GM18909 (cell line): ENCODE measurements at regions not wholly inside any gene's neighbourhood (a gene's known extent, or its start where the extent isn't known, plus 50 kb on each side); places are given as distances from the start of the nearest gene placed in this dataset.
A peak's percentile ranks its signal among the peaks of the same experiment; 100 is the strongest.

Source experiments
- ATAC-seq: cut with Tn5 transposase; IDR thresholded peaks from one replicate; pipeline ENCODE4 v1.9.1; 2021; ENCODE audit warnings: mild to moderate bottlenecking; ENCODE audit not compliant: unreplicated experiment, poor library complexity

DNA sequence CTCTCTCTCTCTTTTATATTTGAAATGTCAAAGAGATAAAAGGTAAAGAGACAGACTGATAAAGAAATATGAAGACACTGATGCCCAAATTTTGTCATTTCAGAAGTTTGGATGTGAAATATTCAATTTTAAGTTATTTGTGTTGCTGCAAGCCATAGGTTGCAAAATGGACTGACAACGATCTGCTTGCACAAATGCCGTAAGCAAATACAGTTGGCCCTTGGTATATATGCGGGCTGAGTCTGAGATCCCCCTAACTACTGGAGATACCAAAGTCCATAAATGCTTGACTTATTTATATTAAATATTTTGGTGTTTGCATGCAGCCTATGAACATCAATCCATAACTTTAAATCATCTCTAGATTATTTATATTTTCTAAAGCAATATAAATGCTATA lies 1459.1 kb upstream of the ALCAM start:
- ATAC-seq: no peak

DNA sequence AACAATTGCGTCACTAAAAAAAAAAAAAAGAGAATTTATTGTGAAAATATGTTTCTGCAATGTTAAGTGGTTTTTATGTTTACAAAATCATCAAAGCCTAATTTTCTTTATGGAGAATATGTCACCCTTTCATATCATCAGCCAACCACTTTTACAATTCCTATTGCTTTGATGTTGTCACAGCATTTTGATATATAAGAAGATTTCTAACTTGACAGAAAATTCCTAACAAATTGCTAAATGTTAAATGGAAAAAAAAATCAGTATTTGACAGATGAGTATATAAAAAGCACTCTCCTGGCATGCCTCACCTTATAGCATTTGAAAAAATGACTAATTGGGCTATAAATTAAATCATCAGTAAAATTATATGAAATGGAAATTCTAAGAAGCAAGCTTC lies 1457.3 kb upstream of the ALCAM start:
- ATAC-seq: no peak

DNA sequence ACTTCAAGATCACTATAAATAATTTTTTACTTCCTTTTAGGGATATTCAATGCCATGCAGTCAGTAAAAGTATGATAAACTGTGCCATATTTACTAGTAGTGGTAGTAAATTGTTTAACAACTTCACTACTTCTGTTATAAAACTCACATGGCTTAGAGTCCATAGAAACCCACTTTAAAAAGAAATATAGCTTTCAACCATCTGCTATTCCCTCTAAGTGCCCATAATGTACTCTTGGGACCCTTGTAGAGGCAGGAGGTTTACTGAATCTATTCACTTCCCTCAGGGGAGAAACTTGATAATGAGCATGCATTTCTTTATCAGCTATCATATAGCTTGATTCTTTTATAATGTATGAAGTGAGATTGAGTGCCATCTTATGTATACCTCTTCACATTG lies 1448.4 kb upstream of the ALCAM start:
- no peak for ATAC-seq

DNA sequence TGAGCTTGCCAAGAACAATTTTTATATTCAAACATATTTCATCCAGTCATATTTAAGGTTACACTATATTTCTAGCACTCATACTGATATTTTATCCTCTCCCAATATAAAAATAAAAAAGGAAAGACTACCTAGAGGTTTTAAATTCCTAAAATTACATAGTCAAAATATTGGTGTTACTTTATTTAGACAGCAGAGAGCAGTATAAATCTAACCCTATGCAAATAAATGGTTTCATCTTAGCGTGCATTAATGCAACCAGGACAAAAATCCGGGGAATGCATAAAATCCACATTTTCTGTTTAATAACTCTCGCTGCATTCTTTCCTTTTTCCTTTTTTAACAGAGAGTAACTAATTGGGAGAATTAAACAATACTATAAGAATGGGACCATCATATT lies 1447.4 kb upstream of the ALCAM start:
- no peak for ATAC-seq

DNA sequence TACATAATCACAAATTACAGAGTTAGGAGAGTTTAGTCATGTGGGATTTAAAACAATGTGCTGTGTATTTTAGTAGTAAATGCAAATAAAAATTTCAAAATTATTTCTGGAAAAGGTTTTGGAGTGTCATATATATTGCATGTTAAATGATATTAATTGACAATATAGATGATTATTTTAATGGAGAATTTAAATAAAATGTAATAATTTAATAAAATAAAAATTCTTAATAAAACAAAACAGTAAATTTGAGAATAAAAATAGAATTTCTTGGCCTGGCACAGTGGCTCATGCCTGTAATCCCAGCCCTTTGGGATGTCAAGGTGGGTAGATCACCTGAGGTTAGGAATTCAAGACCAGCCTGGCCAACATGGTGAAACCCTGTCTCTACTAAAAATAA lies 1442.8 kb upstream of the ALCAM start:
- no peak for ATAC-seq

DNA sequence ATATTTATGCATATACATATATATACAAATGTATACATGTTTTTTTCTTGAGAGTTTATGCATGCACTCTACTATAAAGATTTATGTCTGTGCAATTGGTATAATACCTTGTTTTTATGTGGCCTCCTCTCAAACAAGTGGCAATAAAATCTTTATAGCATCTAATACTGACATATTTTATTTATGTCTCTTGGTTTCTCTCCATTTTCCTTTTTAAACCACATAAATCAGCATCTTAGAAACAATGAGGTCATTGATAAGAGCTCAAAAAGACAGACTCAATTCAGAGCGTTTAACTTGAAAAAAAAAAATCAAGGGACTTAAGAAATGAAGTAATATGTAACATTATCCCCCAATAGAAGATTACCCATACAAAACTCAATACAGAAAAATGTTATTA lies 1442.2 kb upstream of the ALCAM start:
- ATAC-seq: no peak

DNA sequence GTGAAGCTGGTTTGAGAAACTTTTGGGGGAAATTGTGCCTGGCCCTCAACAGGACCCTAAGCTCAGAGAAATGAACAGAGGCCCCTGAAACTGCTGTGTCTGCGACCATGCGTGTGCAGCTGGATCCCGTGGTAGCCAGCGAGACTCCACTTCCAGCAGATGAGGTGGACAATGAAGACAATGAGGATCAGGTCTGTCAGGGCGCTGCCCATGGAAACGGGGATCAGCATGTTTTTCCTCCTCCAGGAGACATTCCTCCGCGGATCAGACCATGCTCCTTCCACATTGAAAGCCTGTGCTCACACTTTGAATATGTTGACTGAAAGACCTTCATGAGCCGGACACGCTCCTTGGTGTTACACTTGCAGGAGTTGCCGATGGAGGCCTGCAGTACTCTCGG lies 1439.8 kb upstream of the ALCAM start:
- ATAC-seq: no peak

DNA sequence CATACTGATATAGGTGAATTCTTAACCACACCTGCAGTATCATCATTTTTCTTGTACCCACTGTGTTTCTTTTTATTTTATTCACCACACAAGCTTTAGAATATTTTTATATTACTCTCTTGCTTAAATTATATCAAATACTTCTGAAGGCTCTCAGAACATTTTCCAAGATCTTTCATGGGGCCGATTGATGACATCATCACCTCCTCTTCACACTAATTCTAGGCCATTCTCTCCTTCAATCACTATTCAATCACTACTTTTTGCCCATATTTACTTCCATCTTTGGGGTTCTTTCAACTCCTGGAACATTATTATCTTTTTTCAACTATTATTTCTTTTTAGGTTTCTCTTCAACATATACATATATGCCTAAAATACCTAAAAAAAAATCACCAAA lies 1438.8 kb upstream of the ALCAM start:
- ATAC-seq: no peak

DNA sequence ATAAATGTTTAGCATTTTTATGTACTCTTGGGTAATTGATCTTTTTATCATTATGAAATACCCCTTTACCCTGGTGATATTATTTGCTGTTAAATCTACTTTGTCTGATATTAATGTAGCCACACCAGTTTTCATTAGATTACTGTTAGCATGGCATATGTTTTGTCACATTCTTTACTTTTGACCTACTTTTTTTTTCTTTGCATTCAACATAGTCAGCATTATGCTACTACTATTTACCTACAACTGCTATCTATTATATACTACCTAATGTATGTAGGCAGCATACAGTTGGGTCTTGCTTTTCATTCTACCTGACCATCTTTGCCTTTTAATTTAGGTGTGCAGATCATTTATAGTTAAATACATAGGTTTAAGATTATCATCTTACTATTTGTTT lies 1429.6 kb upstream of the ALCAM start:
- no peak for ATAC-seq

DNA sequence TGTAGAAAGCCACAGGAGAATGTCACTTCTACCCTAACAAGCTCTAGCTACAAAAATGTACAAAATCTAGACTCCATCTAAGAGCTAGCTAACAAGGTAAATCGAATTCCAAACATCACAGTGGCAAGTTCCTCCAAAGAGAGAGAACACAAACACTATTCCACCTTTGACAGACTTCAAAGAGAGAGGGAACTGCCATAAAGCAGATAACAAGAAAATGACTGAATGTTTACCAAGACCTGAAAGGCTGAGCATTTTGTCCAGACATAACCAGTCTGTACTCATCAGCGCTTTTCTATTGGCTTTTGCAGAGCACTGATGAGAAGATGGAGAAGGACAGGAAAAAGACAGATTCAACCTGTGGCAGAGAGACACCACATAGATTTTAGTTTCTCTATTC lies 1419.6 kb upstream of the ALCAM start:
- no peak for ATAC-seq

DNA sequence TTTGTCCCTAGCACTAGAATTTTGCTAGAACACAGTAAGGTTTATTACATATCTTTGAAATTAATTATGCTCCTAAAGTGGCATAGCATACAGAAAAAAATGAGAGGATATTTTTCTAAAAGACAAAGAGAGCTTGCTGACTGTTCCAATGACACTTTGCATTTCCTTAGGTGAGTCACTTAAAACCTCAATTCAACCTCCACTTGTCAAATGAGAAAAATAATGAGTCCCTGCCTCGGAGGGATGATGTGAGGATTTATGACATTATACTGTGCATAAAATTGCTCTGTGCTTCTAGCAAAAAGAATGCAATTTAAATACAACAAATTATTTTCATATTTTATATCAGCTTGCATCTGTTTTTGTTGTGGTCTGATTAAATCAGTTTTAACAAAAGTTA lies 1417.0 kb upstream of the ALCAM start:
- ATAC-seq: no peak

DNA sequence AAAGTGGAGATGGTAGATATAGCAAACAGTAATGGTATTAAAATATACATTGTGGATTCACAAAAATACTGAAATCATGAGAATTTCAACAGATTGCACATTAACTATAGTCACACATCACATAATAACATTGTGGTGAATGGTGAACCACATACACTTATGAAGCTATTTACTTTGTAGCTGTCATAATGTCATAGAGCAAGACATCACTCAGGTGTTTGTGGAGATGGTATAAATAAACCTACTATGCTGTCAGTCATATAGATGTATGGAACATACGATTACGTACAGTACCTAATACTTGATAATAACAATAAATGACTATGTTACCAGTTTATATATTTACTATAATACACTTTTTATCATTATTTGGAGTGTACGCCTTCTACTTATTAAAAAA lies 1416.0 kb upstream of the ALCAM start:
- ATAC-seq: no peak

DNA sequence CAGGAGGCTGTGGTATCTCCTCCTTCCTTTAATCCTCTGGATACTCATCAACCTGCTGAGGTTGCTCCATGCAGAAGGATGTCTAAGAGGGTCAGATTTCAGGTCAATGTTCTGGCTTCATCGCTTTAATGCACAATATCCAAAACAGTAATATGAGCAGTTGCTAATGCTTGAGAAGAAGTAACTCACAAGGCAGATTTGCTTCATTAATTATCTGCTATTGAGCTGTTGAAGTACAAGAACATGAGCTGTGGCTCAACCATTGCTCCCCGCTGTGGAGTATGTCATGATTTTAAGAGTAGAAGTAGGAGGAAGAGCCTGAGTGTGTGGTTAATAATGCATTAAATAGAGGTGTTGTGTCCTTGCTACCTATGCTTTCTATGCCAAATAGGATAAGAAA lies 1412.9 kb upstream of the ALCAM start:
- no peak for ATAC-seq

DNA sequence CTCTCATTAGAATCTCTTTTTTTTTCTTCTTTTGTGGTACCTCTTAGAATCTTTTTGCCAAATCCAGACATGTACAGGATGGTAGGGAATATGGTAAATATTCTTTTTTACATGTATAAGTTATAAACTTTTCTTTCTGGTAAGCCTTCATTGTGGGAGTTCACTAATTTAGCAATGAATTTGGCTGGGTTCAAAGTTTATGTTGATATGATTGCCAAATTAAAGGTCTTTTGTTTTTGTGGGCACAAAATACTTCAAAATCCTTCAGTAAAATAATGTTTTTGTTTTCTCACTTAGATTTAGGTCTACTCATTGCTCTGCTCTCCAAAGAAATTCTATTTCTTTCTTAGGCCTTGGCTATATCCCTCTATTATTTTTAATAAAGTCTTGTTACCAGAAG lies 1405.9 kb upstream of the ALCAM start:
- no peak for ATAC-seq

DNA sequence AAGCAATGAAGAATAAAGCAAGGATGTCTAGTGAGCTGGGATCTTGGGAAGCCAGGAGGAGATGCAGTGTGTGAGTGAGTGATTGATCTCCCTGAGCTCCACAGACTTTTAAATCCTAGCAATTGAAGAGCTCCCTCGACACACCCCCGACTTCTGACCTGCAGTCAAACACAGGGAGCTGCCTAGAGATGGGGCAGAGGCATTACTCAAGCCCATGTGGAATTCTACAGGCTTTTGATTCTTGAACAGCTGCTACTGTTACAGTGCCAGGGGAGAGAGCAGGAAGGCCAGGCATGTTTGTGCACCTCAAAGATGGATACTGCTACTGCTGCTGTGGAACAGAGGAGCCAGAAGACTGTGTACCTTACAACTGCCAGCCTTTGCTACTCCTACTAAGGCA lies 1403.1 kb upstream of the ALCAM start:
- ATAC-seq: no peak

DNA sequence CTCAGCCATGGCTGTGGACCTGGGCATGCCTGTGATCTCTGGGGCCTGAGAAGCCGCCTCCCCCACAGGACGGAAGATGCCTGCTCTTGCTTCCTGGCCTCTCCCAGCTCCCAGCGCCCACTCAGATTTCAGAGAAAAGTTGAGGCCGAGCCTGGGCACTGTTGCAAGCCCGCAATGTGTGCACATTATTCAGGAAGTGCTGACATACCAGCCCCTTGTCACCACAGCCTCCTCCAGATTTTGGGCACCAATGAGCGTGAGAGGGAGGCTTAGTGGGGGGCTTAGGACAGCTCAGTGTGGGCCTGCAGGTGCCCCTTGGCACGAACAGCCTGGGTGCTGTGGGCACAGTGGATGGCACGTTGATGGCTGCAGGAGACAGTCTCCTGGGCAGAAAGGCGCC lies 1400.9 kb upstream of the ALCAM start:
- ATAC-seq: no peak

DNA sequence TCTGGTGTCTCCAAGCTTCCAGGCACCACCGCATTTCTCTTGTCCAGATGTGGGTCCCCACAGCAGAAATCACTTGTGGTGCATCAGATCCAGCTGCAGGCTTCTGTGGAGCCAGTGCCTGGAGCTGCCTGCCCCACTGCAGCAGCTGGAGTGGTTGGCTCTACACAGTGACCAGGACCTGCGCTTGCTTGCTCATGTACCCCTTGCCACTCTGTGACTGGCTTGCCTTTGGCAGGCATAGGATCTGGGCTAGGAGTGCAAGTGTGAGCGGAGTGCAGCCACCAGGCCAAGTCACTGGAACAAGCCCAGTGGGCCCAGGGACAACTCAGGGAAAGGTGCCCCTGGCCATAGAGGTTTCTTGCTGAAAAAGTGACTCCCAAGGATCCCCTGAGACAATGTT lies 1400.0 kb upstream of the ALCAM start:
- ATAC-seq: no peak

DNA sequence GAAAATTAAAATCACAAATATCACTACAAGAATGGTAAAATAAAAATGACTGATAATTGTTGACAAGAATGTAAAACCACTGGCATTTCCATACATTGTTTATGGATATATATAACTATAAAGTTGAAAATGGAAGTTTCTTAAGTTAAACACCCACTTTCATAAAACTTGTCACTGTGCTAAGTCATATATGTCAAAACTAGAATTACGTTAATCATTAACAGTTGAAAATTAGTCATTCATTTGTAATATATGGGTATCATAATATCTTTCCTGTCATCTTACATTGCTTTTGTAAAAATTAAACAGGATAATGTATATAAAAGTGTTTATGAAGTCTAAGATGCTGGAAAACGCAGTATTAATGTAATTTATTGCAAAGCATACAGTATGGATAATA lies 1398.6 kb upstream of the ALCAM start:
- ATAC-seq: peak; percentile 77

DNA sequence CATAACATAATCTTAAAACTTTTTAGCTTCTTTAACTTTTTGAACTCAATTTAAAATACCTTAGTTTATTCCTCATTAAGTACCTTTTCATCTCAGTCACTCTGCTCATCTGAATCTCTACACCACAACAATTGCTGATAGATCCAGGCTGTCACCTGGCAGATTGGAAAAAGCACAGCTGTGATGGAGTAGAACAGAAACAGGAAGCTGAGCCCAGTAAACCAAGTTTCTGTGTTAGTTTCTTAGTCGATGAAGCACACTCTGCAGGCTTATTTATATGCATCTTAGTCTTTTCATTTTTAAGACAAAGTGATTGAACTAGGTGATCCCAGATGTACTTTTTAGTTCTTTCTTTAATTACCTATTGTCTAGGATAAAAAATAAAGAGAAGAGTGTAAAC lies 1398.0 kb upstream of the ALCAM start:
- peak; percentile 91 for ATAC-seq

DNA sequence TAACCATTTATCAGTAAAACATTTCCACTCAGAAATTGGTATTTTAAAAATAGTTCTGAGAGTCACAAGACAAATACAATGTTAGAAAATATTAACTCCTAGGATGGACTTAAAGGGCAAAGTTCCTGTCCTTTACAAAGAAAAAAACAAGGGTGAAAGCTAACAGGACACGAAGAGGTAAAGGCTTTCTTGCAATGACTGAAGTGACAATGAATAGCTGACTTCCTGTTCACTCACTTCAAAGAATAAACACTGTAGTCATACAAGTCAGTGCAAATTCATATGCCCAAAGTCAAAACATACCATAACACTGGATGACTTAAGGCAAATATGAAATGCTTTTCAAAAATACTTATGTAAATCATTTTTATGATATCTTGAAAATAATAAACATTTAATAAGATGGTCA lies 1389.8 kb upstream of the ALCAM start:
- peak; percentile 83 for ATAC-seq

DNA sequence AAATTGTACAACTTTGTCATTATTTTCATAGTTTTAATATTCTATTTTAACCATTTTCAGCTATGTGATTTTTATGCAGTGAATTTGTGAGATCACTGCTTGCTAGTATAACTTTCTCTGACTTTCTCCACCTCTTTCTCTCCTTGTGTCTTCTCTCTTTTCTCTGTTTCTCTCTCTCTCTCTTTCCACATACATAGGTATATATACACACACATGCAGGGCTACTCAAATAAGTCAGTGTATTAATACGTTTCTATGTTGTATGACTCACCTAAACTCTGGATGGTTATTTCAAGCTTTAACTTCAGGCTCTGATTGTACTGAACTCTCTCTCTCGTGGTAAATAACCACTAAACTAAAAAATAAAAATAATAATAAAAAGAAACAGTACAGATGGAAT lies 1389.3 kb upstream of the ALCAM start:
- ATAC-seq: no peak

DNA sequence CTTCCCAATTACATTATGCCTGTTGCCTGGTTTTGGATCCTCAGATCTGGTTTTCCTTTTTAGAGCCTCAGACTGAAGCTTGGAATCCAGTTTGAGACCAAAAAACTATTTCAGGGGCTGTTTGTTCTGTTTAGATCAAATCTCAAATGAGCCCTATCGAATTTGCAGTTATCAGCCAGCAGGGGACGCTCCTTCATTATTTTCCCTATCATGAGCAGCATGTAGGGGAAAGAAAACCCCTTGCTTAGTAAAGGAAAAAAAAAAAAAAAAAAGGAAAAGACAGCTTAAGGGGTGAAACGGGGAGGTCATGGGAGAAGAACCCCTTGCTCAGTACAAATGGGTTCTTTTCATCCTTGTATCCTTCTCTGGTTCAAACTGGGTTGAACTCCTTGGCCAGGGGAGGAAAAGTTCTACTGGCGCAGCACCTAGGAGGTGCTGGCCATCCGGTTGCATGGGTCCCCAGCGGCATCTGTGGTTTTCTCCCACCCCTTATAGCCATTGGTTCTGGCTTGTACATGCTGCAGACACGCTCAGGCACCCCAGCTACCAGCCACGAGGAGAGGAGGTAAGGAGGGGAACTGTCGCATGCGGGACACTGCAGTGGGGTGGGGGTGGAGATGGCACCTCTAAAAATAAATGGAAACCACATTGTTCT lies 1375.1 kb upstream of the ALCAM start:
- ATAC-seq: no peak

DNA sequence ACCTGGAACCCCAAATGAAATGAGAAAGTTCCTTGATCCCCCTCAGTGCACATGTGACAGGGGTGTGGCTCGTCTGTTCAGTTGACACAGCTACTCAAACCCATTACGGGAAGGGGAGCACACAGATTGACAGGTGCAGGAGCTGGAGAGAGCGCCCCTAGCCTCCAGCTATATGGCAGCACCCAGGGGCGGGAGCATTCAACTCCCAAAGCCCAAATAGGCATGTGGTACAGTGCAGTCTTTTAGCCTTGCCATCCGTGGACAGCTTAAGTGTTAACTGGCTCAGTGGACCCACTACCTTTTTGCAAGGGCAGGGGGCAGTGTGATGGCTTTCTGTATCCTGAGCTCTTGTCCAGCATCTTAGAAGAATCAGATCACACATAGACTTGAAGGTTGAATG lies 1374.2 kb upstream of the ALCAM start:
- ATAC-seq: no peak
